A549 (cell line): ENCODE measurements at regions not wholly inside any gene's neighbourhood (a gene's known extent, or its start where the extent isn't known, plus 50 kb on each side); places are given as distances from the start of the nearest gene placed in this dataset.

Experiments
- CBX8 ChIP-seq: fragments of 200-600 bp; sonication (generic); IDR thresholded peaks from 2 replicates; pipeline ENCODE4 v1.6.1; 2016
- ELK1 ChIP-seq: fragments of 150-350 bp; IDR thresholded peaks from 2 replicates; pipeline ENCODE4 v1.6.1; 2014; ENCODE audit warnings: low read depth, mild to moderate bottlenecking, low read length
- HES2 ChIP-seq: fragments of >200 bp; sonication (Bioruptor Twin); formaldehyde crosslinking; IDR thresholded peaks from 2 replicates; pipeline ENCODE4 v1.6.1; 2016
- HOXA7 ChIP-seq: fragments of 250-450 bp; sonication (Bioruptor Pico); IDR thresholded peaks from 2 replicates; pipeline ENCODE4 v1.5.0; 2020; ENCODE audit warnings: mild to moderate bottlenecking, moderate library complexity
- NPAS2 ChIP-seq: fragments of 250-450 bp; sonication (Bioruptor Pico); IDR thresholded peaks from 2 replicates; pipeline ENCODE4 v1.8.0; 2022; ENCODE audit warnings: mild to moderate bottlenecking, moderate library complexity, borderline replicate concordance
- PHF8 ChIP-seq: fragments of 200-600 bp; sonication (generic); IDR thresholded peaks from 2 replicates; pipeline ENCODE4 v1.6.1; 2016; ENCODE audit warnings: low read depth, mild to moderate bottlenecking, antibody characterized with exemption, moderate library complexity, borderline replicate concordance
- POLR2A ChIP-seq: IDR thresholded peaks from 2 replicates; pipeline ENCODE4 v1.6.1; 2012; ENCODE audit warnings: mild to moderate bottlenecking, low read length
- RAD21 ChIP-seq, 2 experiments: fragments of >200 bp in 1 of 2; sonication (Bioruptor Twin) in 1 of 2; formaldehyde crosslinking in 1 of 2; IDR thresholded peaks in 1 of 2; conservative IDR thresholded peaks in 1 of 2; 2 replicates in 1 of 2; 3 replicates in 1 of 2; pipeline ENCODE4 v1.6.1; 2012 to 2018; ENCODE audit warnings: inconsistent platforms in 1 of 2
- TF ChIP-seq, protein P1 (sequence below): fragments of >200 bp; sonication (Bioruptor Twin); formaldehyde crosslinking; IDR thresholded peaks from 3 replicates; pipeline ENCODE4 v1.5.1; 2016

- TF ChIP-seq CBX8 (no peak), POLR2A (no peak), HOXA7 (CRISPR knock-in tag) (no peak), ELK1 (no peak), HES2 (no peak), NPAS2 (CRISPR knock-in tag) (no peak), RAD21 (conservative IDR thresholded peaks at IDR 0.05 in 1 of 2, IDR thresholded peaks at IDR 0.05 in 1 of 2) (no peak), PHF8 (no peak)
- TF ChIP-seq, protein P1, sequence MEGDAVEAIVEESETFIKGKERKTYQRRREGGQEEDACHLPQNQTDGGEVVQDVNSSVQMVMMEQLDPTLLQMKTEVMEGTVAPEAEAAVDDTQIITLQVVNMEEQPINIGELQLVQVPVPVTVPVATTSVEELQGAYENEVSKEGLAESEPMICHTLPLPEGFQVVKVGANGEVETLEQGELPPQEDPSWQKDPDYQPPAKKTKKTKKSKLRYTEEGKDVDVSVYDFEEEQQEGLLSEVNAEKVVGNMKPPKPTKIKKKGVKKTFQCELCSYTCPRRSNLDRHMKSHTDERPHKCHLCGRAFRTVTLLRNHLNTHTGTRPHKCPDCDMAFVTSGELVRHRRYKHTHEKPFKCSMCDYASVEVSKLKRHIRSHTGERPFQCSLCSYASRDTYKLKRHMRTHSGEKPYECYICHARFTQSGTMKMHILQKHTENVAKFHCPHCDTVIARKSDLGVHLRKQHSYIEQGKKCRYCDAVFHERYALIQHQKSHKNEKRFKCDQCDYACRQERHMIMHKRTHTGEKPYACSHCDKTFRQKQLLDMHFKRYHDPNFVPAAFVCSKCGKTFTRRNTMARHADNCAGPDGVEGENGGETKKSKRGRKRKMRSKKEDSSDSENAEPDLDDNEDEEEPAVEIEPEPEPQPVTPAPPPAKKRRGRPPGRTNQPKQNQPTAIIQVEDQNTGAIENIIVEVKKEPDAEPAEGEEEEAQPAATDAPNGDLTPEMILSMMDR = no peak
These were observed 306.4 kb downstream of the PTTG2 start for GRCh38 chr4:38266616-38267015.
